Caco-2 (cell line): ENCODE measurements at regions not wholly inside any gene's neighbourhood (a gene's known extent, or its start where the extent isn't known, plus 50 kb on each side); places are given as distances from the start of the nearest gene placed in this dataset.

ENCODE experiments used
- BruUV-seq: library from RNA; stranded (reverse); fragments of 400-500 nt; replicated peaks from 2 replicates; lab custom pipeline; 2021; lab: Mats Ljungman, UMichigan
- CTCF ChIA-PET: fragments of 300-600 bp; sonication (Branson Sonifier 250); formaldehyde crosslinking; loops from one replicate; lab custom pipeline; 2022; ENCODE audit warnings: antibody characterized with exemption; lab: Charles Lee
- POLR2A ChIA-PET: fragments of 300-600 bp; sonication (Branson Sonifier 250); formaldehyde crosslinking; loops from one replicate; lab custom pipeline; 2022; ENCODE audit warnings: antibody characterized with exemption; lab: Charles Lee
- DNase-seq, 2 experiments: peaks; one replicate each; pipeline versions ENCODE4 v3.0.0 to v3.0.0-alpha.2; 2020 to 2022
- H3K27me3 ChIP-seq: replicated peaks from 2 replicates; pipeline ENCODE4 v1.6.0; 2011; ENCODE audit warnings: low read length; ENCODE audit not compliant: control insufficient read depth, insufficient read depth
- H3K36me3 ChIP-seq: 2 replicates; pipeline ENCODE4 v1.5.1; 2011; ENCODE audit warnings: low read length; ENCODE audit not compliant: control insufficient read depth, insufficient read depth
- H3K4me1 ChIP-seq: fragments of 250-450 bp; sonication (Bioruptor Pico); 2 replicates; pipeline ENCODE4 v1.5.1; 2020; ENCODE audit warnings: mild to moderate bottlenecking
- H3K4me3 ChIP-seq: 2 replicates; pipeline ENCODE4 v1.5.1; 2011; ENCODE audit warnings: low read depth, mild to moderate bottlenecking, control low read depth, low read length
- H3K9me3 ChIP-seq: fragments of 250-450 bp; sonication (Bioruptor Pico); 2 replicates; pipeline ENCODE4 v1.5.1; 2020; ENCODE audit warnings: mild to moderate bottlenecking, moderate library complexity
- H3K27ac Mint-ChIP-seq: one replicate; pipeline ENCODE4 v1.8.0; 2022; ENCODE audit warnings: mixed read lengths; ENCODE audit not compliant: unreplicated experiment
- H3K27me3 Mint-ChIP-seq: one replicate; pipeline ENCODE4 v1.8.0; 2022; ENCODE audit warnings: mixed read lengths; ENCODE audit not compliant: insufficient read depth, unreplicated experiment
- H3K36me3 Mint-ChIP-seq: one replicate; pipeline ENCODE4 v1.8.0; 2022; ENCODE audit warnings: mild to moderate bottlenecking, mixed read lengths; ENCODE audit not compliant: insufficient read depth, unreplicated experiment
- H3K4me1 Mint-ChIP-seq: one replicate; pipeline ENCODE4 v1.8.0; 2022; ENCODE audit warnings: low read depth, mixed read lengths; ENCODE audit not compliant: unreplicated experiment
- H3K4me3 Mint-ChIP-seq: one replicate; pipeline ENCODE4 v1.8.0; 2022; ENCODE audit warnings: mild to moderate bottlenecking, moderate library complexity, mixed read lengths; ENCODE audit not compliant: unreplicated experiment
- H3K9me3 Mint-ChIP-seq: one replicate; pipeline ENCODE4 v1.8.0; 2022; ENCODE audit warnings: mixed read lengths; ENCODE audit not compliant: unreplicated experiment
- CTCF ChIP-seq, 2 experiments: fragments of 200-600 bp in 1 of 2; IDR thresholded peaks; 1 replicate in 1 of 2; 2 replicates in 1 of 2; pipeline versions ENCODE4 v1.5.1 to v1.8.0; 2011 to 2022; ENCODE audit warnings: antibody characterized with exemption in 1 of 2, control low read depth in 1 of 2, inconsistent platforms in 1 of 2, low read depth in 1 of 2, low read length in 1 of 2, mild to moderate bottlenecking in 1 of 2, moderate library complexity in 1 of 2; ENCODE audit not compliant: insufficient read depth in 1 of 2, severe bottlenecking in 1 of 2, unreplicated experiment in 1 of 2
- intact Hi-C: fragments of 100-400 bp; cut with micrococcal nuclease; formaldehyde crosslinking; loops from one replicate; pipeline ENCODE4 v1.10.0; 2022; ENCODE audit not compliant: unreplicated experiment

GRCh38 chr6:56382416-56382940, 135.1 kb upstream of the COL21A1 start:
- no peak for TF ChIP-seq CTCF (IDR thresholded peaks at IDR 0.05; ENCODE audit: insufficient read depth in 1 of 2, low read depth in 1 of 2, low read length in 1 of 2, severe bottlenecking in 1 of 2, unreplicated experiment in 1 of 2)
- H3K4me1 Mint-ChIP-seq = peaks cover 32% of the 10 kb centered on the region
- CTCF ChIA-PET = no interaction called here
- no peak overlapping the region for H3K4me3 Mint-ChIP-seq
- Histone ChIP-seq H3K4me3 (no peak overlapping the region), H3K27me3 (no peaks in the 10 kb centered on the region), H3K9me3 (no peaks in the 10 kb centered on the region), H3K4me1 (peaks cover 36% of the 10 kb centered on the region), H3K36me3 (no peaks in the 10 kb centered on the region)
- intact Hi-C loops = no loop called here
- H3K27ac Mint-ChIP-seq = no peak overlapping the region
- H3K36me3 Mint-ChIP-seq = no peaks in the 10 kb centered on the region
- H3K9me3 Mint-ChIP-seq = no peaks in the 10 kb centered on the region
- no TSS peak for BruUV-seq
- H3K27me3 Mint-ChIP-seq = no peaks in the 10 kb centered on the region
- no peak for DNase-seq
- POLR2A ChIA-PET = no interaction called here

- no peak for DNase-seq
- Histone ChIP-seq H3K4me3 (no peak overlapping the region), H3K27me3 (no peaks in the 10 kb centered on the region), H3K9me3 (no peaks in the 10 kb centered on the region), H3K4me1 (peaks cover 29% of the 10 kb centered on the region), H3K36me3 (no peaks in the 10 kb centered on the region)
- CTCF ChIA-PET = no interaction called here
- H3K9me3 Mint-ChIP-seq = no peaks in the 10 kb centered on the region
- H3K27ac Mint-ChIP-seq = no peak overlapping the region
- TF ChIP-seq CTCF (IDR thresholded peaks at IDR 0.05; ENCODE audit: insufficient read depth in 1 of 2, low read depth in 1 of 2, low read length in 1 of 2, severe bottlenecking in 1 of 2, unreplicated experiment in 1 of 2) = no peak
- intact Hi-C loops = no loop called here
- no TSS peak for BruUV-seq
- H3K4me3 Mint-ChIP-seq = no peak overlapping the region
- POLR2A ChIA-PET = no interaction called here
- H3K27me3 Mint-ChIP-seq = no peaks in the 10 kb centered on the region
- no peaks in the 10 kb centered on the region for H3K36me3 Mint-ChIP-seq
- peaks cover 32% of the 10 kb centered on the region for H3K4me1 Mint-ChIP-seq
These were observed 134.4 kb upstream of the COL21A1 start for GRCh38 chr6:56381801-56382251.

- POLR2A ChIA-PET = no interaction called here
These were observed 133.1 kb upstream of the COL21A1 start for GRCh38 chr6:56380476-56380875.

More at GRCh38 chr6:56380476-56380875, 133.1 kb upstream of the COL21A1 start:
- peaks cover 32% of the 10 kb centered on the region for H3K4me1 Mint-ChIP-seq
- no peak overlapping the region for H3K27ac Mint-ChIP-seq
- DNase-seq = no peak
- intact Hi-C loops = no loop called here
- H3K4me3 Mint-ChIP-seq = no peak overlapping the region
- no peak for TF ChIP-seq CTCF (IDR thresholded peaks at IDR 0.05; ENCODE audit: insufficient read depth in 1 of 2, low read depth in 1 of 2, low read length in 1 of 2, severe bottlenecking in 1 of 2, unreplicated experiment in 1 of 2)
- H3K4me1 ChIP-seq = peaks cover 21% of the 10 kb centered on the region
- H3K36me3 ChIP-seq = no peaks in the 10 kb centered on the region
- no peaks in the 10 kb centered on the region for H3K27me3 ChIP-seq
- CTCF ChIA-PET = interaction anchor here (0.7 kb wide), 1 partner anchor 10 kb away, joined by 4 read pairs; no protein-coding TSS in a partner anchor
- no TSS peak for BruUV-seq
- H3K36me3 Mint-ChIP-seq = no peaks in the 10 kb centered on the region
- H3K9me3 Mint-ChIP-seq = no peaks in the 10 kb centered on the region
- H3K4me3 ChIP-seq = no peak overlapping the region
- H3K9me3 ChIP-seq = no peaks in the 10 kb centered on the region
- H3K27me3 Mint-ChIP-seq = no peaks in the 10 kb centered on the region
